ENCODE measurements at regions not wholly inside any gene's neighbourhood (a gene's known extent, or its start where the extent isn't known, plus 50 kb on each side); places are given as distances from the start of the nearest gene placed in this dataset.
"Not testable (repeated sequence)": the region's sequence is repeated elsewhere in the genome, so short reads cannot be mapped to it uniquely, and the experiment has no call there.

DNA sequence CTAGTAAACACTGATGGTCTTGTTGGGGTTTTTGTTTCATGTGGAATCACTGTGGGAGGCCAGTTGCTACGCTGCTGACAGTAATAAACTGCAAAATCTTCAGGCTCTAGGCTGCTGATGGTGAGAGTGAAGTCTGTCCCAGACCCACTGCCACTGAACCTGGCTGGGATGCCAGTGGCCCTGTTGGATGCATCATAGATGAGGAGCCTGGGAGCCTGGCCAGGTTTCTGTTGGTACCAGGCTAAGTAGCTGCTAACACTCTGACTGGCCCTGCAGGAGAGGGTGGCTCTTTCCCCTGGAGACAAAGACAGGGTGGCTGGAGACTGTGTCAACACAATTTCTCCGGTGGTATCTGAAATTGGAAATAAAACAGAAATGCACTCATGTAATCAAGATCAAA is 335.6 kb downstream of the RPIA start:
- no CpG with 5 or more reads among the region's 2 CpGs for WGBS, 10 experiments
- in situ Hi-C loops (cut with MboI; ENCODE audit: low pct_unique_long_range_greater_than_20kb in 2 of 9, low sequenced_read_pairs in 9 of 9, unreplicated experiment in 9 of 9); H3K4me1 ChIP-seq (replicated peaks in 1 of 2); H3K4me3 ChIP-seq; ATAC-seq (replicated peaks in 6 of 8); H3K27ac ChIP-seq: not testable (repeated sequence)

DNA sequence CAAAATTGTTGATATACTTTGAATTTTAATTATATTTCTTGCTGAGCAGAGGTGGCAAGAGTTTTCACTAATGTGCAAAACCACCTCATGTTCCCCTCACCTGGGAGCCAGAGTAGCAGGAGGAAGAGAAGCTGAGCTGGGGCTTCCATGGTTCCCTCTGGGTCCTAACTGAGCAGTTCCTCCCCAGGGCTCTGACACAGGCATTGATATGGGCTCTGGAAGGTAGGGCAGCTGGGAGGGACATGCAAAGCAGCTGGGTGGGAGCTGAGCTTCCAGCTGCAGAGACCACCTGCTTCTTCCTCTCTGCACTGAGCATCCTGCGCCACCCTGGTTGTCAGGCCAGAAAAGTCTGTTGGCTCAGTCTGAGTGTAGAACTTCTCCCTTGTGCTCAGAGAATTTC is 336.1 kb downstream of the RPIA start:
- H3K4me1 ChIP-seq (replicated peaks in 1 of 2); in situ Hi-C loops (cut with MboI; ENCODE audit: low pct_unique_long_range_greater_than_20kb in 2 of 9, low sequenced_read_pairs in 9 of 9, unreplicated experiment in 9 of 9); H3K27ac ChIP-seq; H3K4me3 ChIP-seq; ATAC-seq (replicated peaks in 6 of 8): not testable (repeated sequence)
- WGBS, 10 experiments = 43 to 100% (median 76%) methylated on average over 1 of the region's 1 CpG; no CpG with 5 or more reads in 6 of the 10 experiments

DNA sequence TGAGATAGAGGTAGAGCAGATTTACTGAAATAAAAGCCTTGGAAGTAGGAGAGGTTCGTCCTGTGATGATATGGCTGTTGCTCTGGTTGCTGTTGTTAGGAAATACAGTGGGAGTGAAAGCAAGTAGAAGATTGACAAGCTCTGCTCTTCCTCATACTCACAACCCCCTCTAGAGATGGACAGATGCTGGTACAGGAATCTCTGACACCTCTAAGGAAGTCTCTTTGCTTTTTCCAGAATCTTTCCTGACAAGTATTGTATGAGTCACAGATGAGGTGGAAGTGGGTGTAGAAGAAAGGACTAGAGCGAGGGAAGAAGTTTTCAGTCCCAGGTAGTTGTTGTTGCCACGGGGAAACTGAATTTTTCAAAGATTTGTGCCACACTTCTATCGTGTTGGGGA is 337.8 kb downstream of the RPIA start:
- ATAC-seq (replicated peaks in 6 of 8) = peak in 2 of 8 experiments; percentile 35 to 41
- H3K4me3 ChIP-seq; in situ Hi-C loops (cut with MboI; ENCODE audit: low pct_unique_long_range_greater_than_20kb in 2 of 9, low sequenced_read_pairs in 9 of 9, unreplicated experiment in 9 of 9); H3K4me1 ChIP-seq (replicated peaks in 1 of 2); H3K27ac ChIP-seq: not testable (repeated sequence)
- 20 to 33% methylated on average over 1 of the region's 4 CpGs; no CpG with 5 or more reads in 8 of the 10 experiments for WGBS, 10 experiments

DNA sequence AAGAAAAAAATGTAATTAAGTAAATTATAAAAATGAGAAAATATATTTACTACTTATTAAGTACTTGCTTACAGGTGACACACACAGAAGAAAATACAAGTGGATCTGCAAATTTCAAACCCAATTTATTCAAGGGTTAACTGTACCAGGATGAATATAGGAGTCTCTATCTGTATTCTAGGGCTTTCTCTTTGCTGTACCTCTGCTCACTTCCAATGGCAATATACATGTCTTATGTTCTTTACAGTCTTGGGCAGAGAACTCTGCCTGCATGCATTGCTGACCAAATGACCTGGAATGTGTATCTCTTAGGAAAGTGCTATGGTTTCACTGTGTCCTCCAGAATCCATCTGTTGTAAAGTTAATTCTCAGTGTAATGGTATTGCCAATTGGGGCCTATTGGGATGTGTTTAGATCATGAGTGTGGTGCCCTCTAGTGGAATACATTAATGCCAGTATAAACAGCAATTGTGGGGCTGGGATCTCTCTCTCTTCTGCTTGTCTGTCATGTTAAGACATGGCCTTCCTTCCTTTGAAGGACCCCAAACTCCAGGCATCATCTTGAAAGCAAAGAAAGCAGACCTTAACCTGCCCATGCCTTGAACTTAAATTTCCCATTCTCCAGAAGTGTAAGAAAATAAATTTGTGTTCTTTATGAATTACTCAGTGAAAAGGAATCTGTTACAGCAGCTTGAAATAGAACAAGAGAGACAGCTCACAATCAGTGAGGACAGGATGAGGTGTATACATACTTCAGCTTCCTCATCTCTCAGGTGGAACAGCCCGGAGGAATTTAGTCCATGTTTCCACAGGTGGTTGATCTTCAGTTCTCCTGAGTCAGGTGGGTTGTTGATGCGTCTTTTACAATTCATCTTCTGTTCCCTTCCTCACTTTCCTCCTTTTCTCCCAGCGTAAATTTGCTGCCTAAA is 356.9 kb downstream of the RPIA start:
- H3K27ac ChIP-seq; H3K4me1 ChIP-seq (replicated peaks in 1 of 2); in situ Hi-C loops (cut with MboI; ENCODE audit: low pct_unique_long_range_greater_than_20kb in 2 of 9, low sequenced_read_pairs in 9 of 9, unreplicated experiment in 9 of 9); H3K4me3 ChIP-seq: not testable (repeated sequence)
- WGBS, 10 experiments = 63% methylated on average over 1 of the region's 3 CpGs; no CpG with 5 or more reads in 9 of the 10 experiments
- ATAC-seq (replicated peaks in 6 of 8) = peak in 4 of 8 experiments; percentile 79 to 98 (median 82)

DNA sequence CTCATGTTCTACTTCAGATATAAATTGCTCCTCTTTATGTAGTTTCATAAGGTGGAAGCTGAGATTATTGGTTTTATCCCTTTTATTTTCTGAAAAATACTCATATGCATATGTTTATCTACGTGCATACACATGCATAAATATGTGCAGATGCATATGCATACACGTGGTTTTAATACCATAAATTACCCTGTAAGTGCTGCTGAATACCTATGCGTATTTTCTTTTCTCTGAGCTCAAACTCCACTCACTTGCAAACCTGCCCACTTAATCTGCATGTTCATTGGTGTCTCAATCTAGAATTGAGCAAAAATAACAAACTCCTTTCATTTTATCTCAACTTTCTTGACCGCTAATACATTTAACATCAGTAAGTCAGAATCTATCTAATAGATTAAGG is 367.1 kb downstream of the RPIA start:
- H3K4me3 ChIP-seq; in situ Hi-C loops (cut with MboI; ENCODE audit: low pct_unique_long_range_greater_than_20kb in 2 of 9, low sequenced_read_pairs in 9 of 9, unreplicated experiment in 9 of 9); H3K27ac ChIP-seq; H3K4me1 ChIP-seq (replicated peaks in 1 of 2): not testable (repeated sequence)
- WGBS, 10 experiments = 0 to 55% (median 31%) methylated on average over 1 to 3 of the region's 4 CpGs; no CpG with 5 or more reads in 6 of the 10 experiments
- ATAC-seq (replicated peaks in 6 of 8) = peak in 3 of 8 experiments; percentile 69 to 99 (median 76)

DNA sequence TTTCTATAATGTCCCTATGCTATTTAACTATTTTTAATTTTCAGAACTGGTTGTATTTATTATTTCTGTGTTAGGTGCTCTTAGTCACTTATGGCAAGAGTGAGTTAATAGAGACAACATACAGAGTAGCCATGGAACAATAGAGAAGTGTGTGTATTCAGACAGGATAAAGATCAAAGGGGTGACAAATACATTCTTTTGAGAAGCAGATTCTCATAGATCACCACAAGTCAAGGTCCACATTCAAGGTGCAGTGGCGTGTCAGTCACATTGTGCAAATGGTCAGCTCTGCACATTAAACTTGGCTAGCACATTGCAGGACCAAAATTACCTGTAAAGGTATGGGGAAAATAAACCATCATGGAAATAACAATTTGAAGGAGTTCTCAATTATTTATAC is 369.7 kb downstream of the RPIA start:
- ATAC-seq (replicated peaks in 6 of 8); in situ Hi-C loops (cut with MboI; ENCODE audit: low pct_unique_long_range_greater_than_20kb in 2 of 9, low sequenced_read_pairs in 9 of 9, unreplicated experiment in 9 of 9); H3K4me3 ChIP-seq; H3K4me1 ChIP-seq (replicated peaks in 1 of 2); H3K27ac ChIP-seq: not testable (repeated sequence)
- WGBS, 10 experiments = no CpG with 5 or more reads among the region's 1 CpG

DNA sequence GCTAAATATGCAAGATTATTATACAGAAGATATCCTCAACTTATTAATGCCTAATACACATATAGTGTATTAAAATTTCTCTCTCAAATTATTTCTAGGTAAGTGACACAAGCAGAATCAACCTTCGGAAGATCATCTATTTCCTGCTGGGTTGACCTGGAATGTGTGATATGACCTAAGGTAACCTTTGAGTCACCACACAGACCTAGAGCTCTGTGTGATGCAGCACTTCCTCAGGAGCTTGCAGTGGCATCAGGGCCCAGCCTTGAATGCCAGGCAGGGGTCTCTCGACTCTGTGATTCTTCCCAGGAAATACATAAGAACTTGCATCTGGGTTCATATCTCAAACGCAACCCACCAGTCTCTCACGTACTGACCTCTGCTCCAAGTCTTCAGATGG is 385.3 kb downstream of the RPIA start:
- H3K4me3 ChIP-seq; ATAC-seq (replicated peaks in 6 of 8); H3K4me1 ChIP-seq (replicated peaks in 1 of 2); in situ Hi-C loops (cut with MboI; ENCODE audit: low pct_unique_long_range_greater_than_20kb in 2 of 9, low sequenced_read_pairs in 9 of 9, unreplicated experiment in 9 of 9); H3K27ac ChIP-seq: not testable (repeated sequence)
- 8 to 86% (median 70%) methylated on average over 2 of the region's 4 CpGs; no CpG with 5 or more reads in 5 of the 10 experiments for WGBS, 10 experiments

DNA sequence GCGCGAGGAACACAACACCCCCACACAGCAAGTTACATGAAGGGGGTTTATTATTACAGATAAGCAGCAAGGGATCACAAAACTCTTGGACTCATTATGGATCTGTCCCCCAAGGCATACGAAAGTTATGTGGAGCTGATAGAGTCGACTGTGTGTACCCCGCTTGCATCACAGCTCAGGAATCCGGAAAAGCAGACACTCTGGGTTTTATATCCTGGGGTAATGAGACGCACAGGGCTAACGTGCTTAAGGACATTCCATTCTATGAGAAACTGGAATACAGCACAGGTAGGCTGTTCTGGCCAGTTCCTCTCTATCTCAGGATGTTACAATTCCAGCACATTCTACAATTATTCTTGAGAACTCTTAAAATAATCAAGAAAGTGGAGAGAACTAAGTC is 401.4 kb downstream of the RPIA start:
- H3K4me1 ChIP-seq (replicated peaks in 1 of 2); H3K4me3 ChIP-seq; H3K27ac ChIP-seq; in situ Hi-C loops (cut with MboI; ENCODE audit: low pct_unique_long_range_greater_than_20kb in 2 of 9, low sequenced_read_pairs in 9 of 9, unreplicated experiment in 9 of 9); ATAC-seq (replicated peaks in 6 of 8): not testable (repeated sequence)
- no CpG with 5 or more reads among the region's 8 CpGs for WGBS, 10 experiments

DNA sequence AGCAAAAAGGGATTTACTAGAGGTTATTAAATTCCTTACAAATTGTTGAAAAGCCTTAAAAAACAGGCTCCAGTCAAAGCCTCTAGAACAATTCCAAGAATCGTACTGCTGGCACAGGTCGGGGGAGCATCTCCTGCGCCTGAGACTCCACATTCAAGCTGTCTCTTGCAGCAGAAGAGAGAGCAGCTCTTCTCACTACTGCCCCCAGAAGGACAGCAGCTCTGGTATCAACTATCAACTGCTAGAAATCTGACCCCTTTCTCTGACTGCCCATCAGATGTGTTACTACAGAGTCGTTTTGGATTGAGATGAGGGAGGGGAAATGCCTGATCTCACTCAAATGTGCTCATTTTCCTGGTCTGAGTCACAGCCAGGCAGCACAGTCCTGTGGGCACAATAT is 403.6 kb downstream of the RPIA start:
- H3K27ac ChIP-seq; H3K4me3 ChIP-seq; H3K4me1 ChIP-seq (replicated peaks in 1 of 2); in situ Hi-C loops (cut with MboI; ENCODE audit: low pct_unique_long_range_greater_than_20kb in 2 of 9, low sequenced_read_pairs in 9 of 9, unreplicated experiment in 9 of 9): not testable (repeated sequence)
- peak in 1 of 8 experiments; percentile 35 for ATAC-seq (replicated peaks in 6 of 8)
- WGBS, 10 experiments = no CpG with 5 or more reads among the region's 4 CpGs

DNA sequence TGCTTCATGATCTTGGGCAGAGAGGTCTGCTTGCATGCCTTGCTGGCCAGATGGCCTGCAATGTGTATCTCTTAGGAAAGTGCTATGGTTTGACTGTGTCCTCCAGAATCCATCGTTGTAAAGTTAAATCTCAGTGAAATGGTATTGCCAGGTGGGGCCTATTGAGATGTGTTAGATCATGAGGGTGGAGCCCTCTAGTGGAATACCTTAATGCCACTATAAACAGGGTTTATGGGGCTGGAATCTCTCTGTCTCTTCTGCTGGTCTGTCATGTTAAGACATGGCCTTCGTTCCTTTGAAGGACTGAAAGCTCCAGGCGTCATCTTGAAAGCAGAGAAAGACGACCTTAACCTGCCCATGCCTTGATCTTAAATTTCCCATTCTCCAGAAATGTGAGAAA is 411.1 kb downstream of the RPIA start:
- peak in 1 of 8 experiments; percentile 27 for ATAC-seq (replicated peaks in 6 of 8)
- in situ Hi-C loops (cut with MboI; ENCODE audit: low pct_unique_long_range_greater_than_20kb in 2 of 9, low sequenced_read_pairs in 9 of 9, unreplicated experiment in 9 of 9); H3K27ac ChIP-seq; H3K4me1 ChIP-seq (replicated peaks in 1 of 2); H3K4me3 ChIP-seq: not testable (repeated sequence)
- 0% methylated on average over 1 of the region's 4 CpGs; no CpG with 5 or more reads in 9 of the 10 experiments for WGBS, 10 experiments

DNA sequence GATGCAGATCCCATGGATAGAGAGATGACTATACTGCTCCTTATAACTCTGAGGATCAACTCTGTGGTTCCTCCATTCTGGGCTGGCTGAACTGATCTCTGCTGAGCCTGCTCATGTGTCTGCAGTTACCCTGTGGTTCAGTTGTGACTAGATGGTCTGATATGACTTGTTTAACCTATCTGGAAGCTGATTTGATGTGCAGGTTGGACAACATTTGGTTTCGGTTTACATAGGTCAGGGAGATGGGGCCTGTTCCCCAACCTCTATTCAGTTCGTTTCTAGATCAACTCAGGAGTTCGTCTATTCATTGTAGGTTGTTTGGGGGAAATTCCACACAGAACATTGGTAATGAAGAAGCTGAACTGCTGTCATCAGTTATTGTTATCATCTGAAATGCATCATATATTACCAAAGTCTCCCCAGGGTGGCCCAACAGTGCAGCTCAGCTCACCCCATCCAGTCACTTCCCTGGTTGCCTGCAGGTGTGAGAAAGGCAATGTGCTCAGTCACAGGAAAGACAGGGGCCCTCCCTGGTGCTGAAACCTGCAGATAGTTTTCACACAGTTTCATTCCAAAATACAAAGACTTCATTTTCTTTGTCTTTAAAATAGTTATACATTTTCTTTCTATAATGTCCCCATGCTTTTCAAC is 415.0 kb downstream of the RPIA start:
- H3K27ac ChIP-seq; H3K4me1 ChIP-seq (replicated peaks in 1 of 2); ATAC-seq (replicated peaks in 6 of 8); in situ Hi-C loops (cut with MboI; ENCODE audit: low pct_unique_long_range_greater_than_20kb in 2 of 9, low sequenced_read_pairs in 9 of 9, unreplicated experiment in 9 of 9); H3K4me3 ChIP-seq: not testable (repeated sequence)
- no CpG with 5 or more reads among the region's 3 CpGs for WGBS, 10 experiments

DNA sequence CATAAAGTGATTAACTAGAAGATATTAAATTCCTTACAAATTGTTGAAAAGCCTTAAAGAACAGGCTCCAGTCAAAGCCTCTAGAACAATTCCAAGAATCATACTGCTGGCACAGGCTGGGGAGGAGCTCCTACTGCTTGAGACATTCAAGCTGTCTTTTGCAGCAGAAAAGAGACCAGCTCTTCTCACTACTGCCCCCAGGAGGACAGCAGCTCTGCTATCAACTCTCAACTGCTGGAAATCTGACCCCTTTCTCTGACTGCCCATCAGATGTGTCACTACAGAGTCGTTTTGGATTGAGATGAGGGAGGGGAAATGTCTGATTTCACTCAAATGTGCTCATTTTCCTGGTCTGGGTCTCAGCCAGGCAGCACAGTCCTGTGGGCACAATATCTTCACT is 421.0 kb downstream of the RPIA start:
- in situ Hi-C loops (cut with MboI; ENCODE audit: low pct_unique_long_range_greater_than_20kb in 2 of 9, low sequenced_read_pairs in 9 of 9, unreplicated experiment in 9 of 9) = not testable (repeated sequence)
- ATAC-seq (replicated peaks in 6 of 8) = peak in 3 of 8 experiments; percentile 83 to 99 (median 96)
- WGBS, 10 experiments = no CpG with 5 or more reads among the region's 1 CpG

DNA sequence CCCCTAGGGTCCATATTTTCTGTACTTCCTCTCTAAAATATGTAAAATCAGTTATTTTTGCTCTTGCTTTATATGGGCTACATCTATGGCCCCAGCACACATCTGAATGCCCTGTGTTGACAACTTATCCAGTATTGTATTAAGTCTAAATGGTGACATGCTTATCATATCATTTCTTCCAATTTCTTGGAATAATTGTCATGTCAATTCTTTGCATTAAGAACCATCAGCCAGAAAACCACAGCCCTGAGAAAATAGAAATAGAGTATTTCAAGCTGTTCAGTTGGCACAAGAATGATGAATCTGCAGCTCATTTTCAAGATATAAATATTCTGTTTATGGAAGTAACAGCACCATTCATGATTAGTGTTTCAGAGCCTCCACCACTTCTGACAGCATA is 421.8 kb downstream of the RPIA start:
- ATAC-seq (replicated peaks in 6 of 8); H3K27ac ChIP-seq; H3K4me3 ChIP-seq; H3K4me1 ChIP-seq (replicated peaks in 1 of 2); in situ Hi-C loops (cut with MboI; ENCODE audit: low pct_unique_long_range_greater_than_20kb in 2 of 9, low sequenced_read_pairs in 9 of 9, unreplicated experiment in 9 of 9): not testable (repeated sequence)

More for the DNA sequence above, 421.0 kb downstream of the RPIA start:
- not testable (repeated sequence) for H3K4me3 ChIP-seq; H3K4me1 ChIP-seq (replicated peaks in 1 of 2); H3K27ac ChIP-seq

All from motor neuron (in vitro differentiated cells).